GM18511 (cell line): ENCODE measurements at regions not wholly inside any gene's neighbourhood (a gene's known extent, or its start where the extent isn't known, plus 50 kb on each side); places are given as distances from the start of the nearest gene placed in this dataset.

Experiments used
- ATAC-seq: cut with Tn5 transposase; IDR thresholded peaks from one replicate; pipeline ENCODE4 v1.9.1; 2021; ENCODE audit warnings: mild to moderate bottlenecking, moderate library complexity; ENCODE audit not compliant: unreplicated experiment

GRCh38 chr13:87872813-87873212, 201.6 kb downstream of the SLITRK5 start:
- no peak for ATAC-seq

GRCh38 chr13:87877477-87877876, 206.3 kb downstream of the SLITRK5 start:
- no peak for ATAC-seq

- ATAC-seq = no peak
Observed at GRCh38 chr13:87878706-87879105, 207.5 kb downstream of the SLITRK5 start.

- no peak for ATAC-seq
Observed at GRCh38 chr13:87884884-87885283, 213.7 kb downstream of the SLITRK5 start.

- ATAC-seq = no peak
Observed at GRCh38 chr13:87887459-87888123, 216.4 kb downstream of the SLITRK5 start.

GRCh38 chr13:87889254-87889653, 218.1 kb downstream of the SLITRK5 start:
- ATAC-seq = no peak

GRCh38 chr13:87893186-87893585, 222.0 kb downstream of the SLITRK5 start:
- no peak for ATAC-seq

GRCh38 chr13:87894059-87894458, 222.9 kb downstream of the SLITRK5 start:
- ATAC-seq = peak; percentile 65

- ATAC-seq = no peak
Observed at GRCh38 chr13:87903553-87903952, 232.4 kb downstream of the SLITRK5 start.

GRCh38 chr13:87906411-87906810, 235.2 kb downstream of the SLITRK5 start:
- ATAC-seq = no peak

- ATAC-seq = no peak
Observed at GRCh38 chr13:87907202-87907601, 236.0 kb downstream of the SLITRK5 start.

- ATAC-seq = no peak
Observed at GRCh38 chr13:87919956-87920355, 248.8 kb downstream of the SLITRK5 start.

GRCh38 chr13:87923753-87924152, 252.6 kb downstream of the SLITRK5 start:
- ATAC-seq = no peak

GRCh38 chr13:87925006-87925405, 253.8 kb downstream of the SLITRK5 start:
- ATAC-seq = no peak

GRCh38 chr13:87940776-87941175, 269.6 kb downstream of the SLITRK5 start:
- ATAC-seq = no peak

- ATAC-seq = no peak
Observed at GRCh38 chr13:87941226-87941625, 270.1 kb downstream of the SLITRK5 start.

- ATAC-seq = no peak
Observed at GRCh38 chr13:87942205-87942604, 271.0 kb downstream of the SLITRK5 start.

GRCh38 chr13:87944038-87944437, 272.9 kb downstream of the SLITRK5 start:
- no peak for ATAC-seq

- no peak for ATAC-seq
Observed at GRCh38 chr13:87952377-87952776, 281.2 kb downstream of the SLITRK5 start.

GRCh38 chr13:87953381-87953780, 282.2 kb downstream of the SLITRK5 start:
- ATAC-seq = no peak

- ATAC-seq = no peak
Observed at GRCh38 chr13:87954091-87954490, 282.9 kb downstream of the SLITRK5 start.

GRCh38 chr13:87961546-87961945, 290.4 kb downstream of the SLITRK5 start:
- ATAC-seq = no peak

GRCh38 chr13:87972568-87972967, 301.4 kb downstream of the SLITRK5 start:
- no peak for ATAC-seq
